HUES48 (cell line): ENCODE measurements at regions not wholly inside any gene's neighbourhood (a gene's known extent, or its start where the extent isn't known, plus 50 kb on each side); places are given as distances from the start of the nearest gene placed in this dataset.

Experiments used
- H3K27ac ChIP-seq: one replicate; pipeline ENCODE4 v1.7.0; 2013; ENCODE audit warnings: low read depth, low read length, inconsistent platforms
- H3K27me3 ChIP-seq: 2 replicates; pipeline ENCODE4 v1.6.1; 2013; ENCODE audit warnings: mild to moderate bottlenecking, low read length; ENCODE audit not compliant: control insufficient read depth, insufficient read depth
- H3K36me3 ChIP-seq: 2 replicates; pipeline ENCODE4 v1.6.1; 2013; ENCODE audit warnings: low read length; ENCODE audit not compliant: control insufficient read depth, insufficient read depth
- H3K4me1 ChIP-seq: 2 replicates; pipeline ENCODE4 v1.6.1; 2013; ENCODE audit warnings: mild to moderate bottlenecking, low read length; ENCODE audit not compliant: control insufficient read depth, insufficient read depth
- H3K4me3 ChIP-seq: 2 replicates; pipeline ENCODE4 v1.5.1; 2013; ENCODE audit warnings: mild to moderate bottlenecking, low read depth, low read length
- H3K9ac ChIP-seq: 2 replicates; pipeline ENCODE4 v1.6.1; 2013; ENCODE audit warnings: mild to moderate bottlenecking, low read depth, low read length, moderate library complexity
- H3K9me3 ChIP-seq: 2 replicates; pipeline ENCODE4 v1.6.1; 2013; ENCODE audit warnings: low read length; ENCODE audit not compliant: control insufficient read depth, insufficient read depth

- Histone ChIP-seq H3K27ac (no peak overlapping the region), H3K36me3 (no peaks in the 10 kb centered on the region), H3K9ac (no peak overlapping the region), H3K9me3 (no peaks in the 10 kb centered on the region), H3K4me1 (peaks cover 9% of the 10 kb centered on the region; the same call in 1 of the 2 replicates), H3K27me3 (peaks cover 4% of the 10 kb centered on the region; the same call in 1 of the 2 replicates), H3K4me3 (no peak overlapping the region)
Observed at GRCh38 chr5:174303437-174304045, 258.0 kb downstream of the NSG2 start.

GRCh38 chr5:174305241-174305681 is 259.8 kb downstream of the NSG2 start:
- Histone ChIP-seq H3K36me3 (no peaks in the 10 kb centered on the region), H3K27me3 (no peaks in the 10 kb centered on the region; the same call in 1 of the 2 replicates), H3K4me3 (no peak overlapping the region), H3K9me3 (no peaks in the 10 kb centered on the region), H3K9ac (no peak overlapping the region), H3K27ac (no peak overlapping the region), H3K4me1 (peaks cover 9% of the 10 kb centered on the region; the same call in 1 of the 2 replicates)

DNA sequence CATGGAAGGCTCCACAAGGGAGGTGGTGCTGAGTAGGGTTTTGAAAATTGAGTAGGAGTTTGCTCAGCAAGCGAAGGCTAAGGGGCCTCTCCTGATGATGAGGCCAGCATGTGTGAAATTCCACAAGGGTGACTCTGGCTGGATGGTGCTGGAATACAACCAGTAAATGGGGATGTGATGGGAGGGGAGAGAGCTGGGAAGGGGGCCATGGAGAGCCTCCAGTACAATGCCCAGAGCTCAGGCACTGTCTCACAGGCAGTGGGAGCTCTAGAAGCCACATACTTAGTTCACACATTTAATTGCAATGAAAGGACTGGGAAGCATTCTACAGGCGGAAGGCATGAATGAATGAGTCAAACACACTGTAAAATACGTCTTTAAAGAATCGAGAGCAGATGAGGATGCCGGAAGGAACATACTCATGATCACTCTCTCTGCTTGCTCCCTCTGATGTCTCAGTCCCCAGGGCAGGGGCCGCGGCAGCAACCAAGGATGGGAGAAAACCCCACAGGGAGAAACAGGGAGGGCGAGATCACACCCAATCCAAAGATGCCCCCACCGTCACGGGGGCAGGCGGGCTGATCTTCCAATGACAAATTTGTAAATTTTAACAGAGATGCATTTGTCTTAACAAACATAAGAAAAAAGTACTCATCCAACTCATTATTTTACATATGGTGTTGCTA is 261.0 kb downstream of the NSG2 start:
- no peaks in the 10 kb centered on the region for H3K36me3 ChIP-seq
- no peak overlapping the region for H3K9ac ChIP-seq
- H3K4me3 ChIP-seq: no peak overlapping the region
- no peaks in the 10 kb centered on the region for H3K9me3 ChIP-seq
- peaks cover under 1% of the 10 kb centered on the region; the same call in 1 of the 2 replicates for H3K4me1 ChIP-seq
- no peak overlapping the region for H3K27ac ChIP-seq
- H3K27me3 ChIP-seq: peaks cover 4% of the 10 kb centered on the region

DNA sequence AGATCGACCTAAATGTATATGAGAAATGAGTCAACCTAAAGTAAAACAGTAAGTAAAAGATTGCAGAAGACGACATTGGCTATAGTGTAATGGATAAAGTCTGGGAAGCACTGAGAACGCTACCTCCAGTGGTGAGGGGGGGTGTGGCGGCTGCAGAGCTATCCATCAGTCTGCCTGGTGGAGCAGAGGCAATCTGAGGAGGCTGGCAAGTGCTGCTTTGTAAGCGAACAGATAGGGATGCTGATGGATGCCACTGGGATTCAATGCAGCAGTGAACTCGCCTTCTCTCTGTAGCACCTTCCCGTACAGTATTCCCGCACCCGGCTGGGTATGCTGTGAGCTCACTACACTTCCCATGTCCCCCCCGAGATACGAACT is 261.5 kb downstream of the NSG2 start:
- H3K9me3 ChIP-seq: no peaks in the 10 kb centered on the region
- H3K4me1 ChIP-seq: no peaks in the 10 kb centered on the region
- no peak overlapping the region for H3K9ac ChIP-seq
- H3K27ac ChIP-seq: no peak overlapping the region
- no peak overlapping the region for H3K4me3 ChIP-seq
- peaks cover 4% of the 10 kb centered on the region for H3K27me3 ChIP-seq
- no peaks in the 10 kb centered on the region for H3K36me3 ChIP-seq

- H3K36me3 ChIP-seq: no peaks in the 10 kb centered on the region
- H3K9me3 ChIP-seq: no peaks in the 10 kb centered on the region
- no peak overlapping the region for H3K27ac ChIP-seq
- H3K27me3 ChIP-seq: peaks cover 9% of the 10 kb centered on the region
- H3K4me1 ChIP-seq: no peaks in the 10 kb centered on the region
- H3K4me3 ChIP-seq: no peak overlapping the region
- no peak overlapping the region for H3K9ac ChIP-seq
Observed at GRCh38 chr5:174307656-174308271, 262.3 kb downstream of the NSG2 start.

DNA sequence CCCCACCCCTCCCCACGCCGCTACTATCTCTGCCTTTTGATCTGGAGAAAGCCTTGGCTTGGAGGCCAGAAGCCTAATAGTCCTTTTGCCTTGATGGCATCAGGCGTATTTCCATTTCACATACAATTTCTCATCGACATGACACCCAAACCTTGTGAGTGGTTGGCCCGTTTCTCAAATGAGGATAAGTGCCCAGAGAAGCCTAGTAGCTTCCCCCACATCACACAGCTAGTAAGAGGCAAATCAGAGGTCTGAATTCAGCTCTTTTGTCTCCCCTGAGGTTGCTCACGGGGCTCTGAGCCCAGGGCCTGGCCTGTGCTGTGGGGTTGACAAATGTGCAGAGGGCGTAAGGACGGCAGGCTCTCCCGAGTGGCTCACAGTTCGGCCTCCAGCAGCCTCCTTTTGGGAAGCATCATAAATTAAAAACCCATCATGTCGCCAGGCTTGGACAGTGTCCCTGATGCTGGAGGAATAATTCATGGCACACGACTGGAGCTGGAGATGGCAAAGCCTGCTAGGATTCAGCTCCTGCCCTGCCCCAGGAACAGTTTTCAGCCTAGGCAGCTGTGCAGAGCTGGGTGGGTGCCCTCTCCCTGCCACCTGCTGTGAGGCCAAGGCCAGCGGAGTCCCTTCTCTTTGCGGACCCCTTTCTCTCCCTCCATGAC is 263.8 kb downstream of the NSG2 start:
- no peak overlapping the region for H3K9ac ChIP-seq
- H3K27me3 ChIP-seq: peaks cover 13% of the 10 kb centered on the region
- H3K36me3 ChIP-seq: no peaks in the 10 kb centered on the region
- no peak overlapping the region for H3K27ac ChIP-seq
- no peak overlapping the region for H3K4me3 ChIP-seq
- no peaks in the 10 kb centered on the region for H3K9me3 ChIP-seq
- H3K4me1 ChIP-seq: no peaks in the 10 kb centered on the region

- H3K9me3 ChIP-seq: no peaks in the 10 kb centered on the region
- no peaks in the 10 kb centered on the region for H3K36me3 ChIP-seq
- H3K27ac ChIP-seq: no peak overlapping the region
- no peak overlapping the region for H3K9ac ChIP-seq
- H3K27me3 ChIP-seq: peaks cover 13% of the 10 kb centered on the region
- H3K4me3 ChIP-seq: no peak overlapping the region
- no peaks in the 10 kb centered on the region for H3K4me1 ChIP-seq
Observed at GRCh38 chr5:174310243-174310642, 264.7 kb downstream of the NSG2 start.

GRCh38 chr5:174310706-174311105 is 265.2 kb downstream of the NSG2 start:
- no peaks in the 10 kb centered on the region for H3K4me1 ChIP-seq
- no peak overlapping the region for H3K4me3 ChIP-seq
- no peak overlapping the region for H3K27ac ChIP-seq
- H3K9ac ChIP-seq: no peak overlapping the region
- H3K9me3 ChIP-seq: no peaks in the 10 kb centered on the region
- H3K27me3 ChIP-seq: peaks cover 13% of the 10 kb centered on the region
- no peaks in the 10 kb centered on the region for H3K36me3 ChIP-seq

DNA sequence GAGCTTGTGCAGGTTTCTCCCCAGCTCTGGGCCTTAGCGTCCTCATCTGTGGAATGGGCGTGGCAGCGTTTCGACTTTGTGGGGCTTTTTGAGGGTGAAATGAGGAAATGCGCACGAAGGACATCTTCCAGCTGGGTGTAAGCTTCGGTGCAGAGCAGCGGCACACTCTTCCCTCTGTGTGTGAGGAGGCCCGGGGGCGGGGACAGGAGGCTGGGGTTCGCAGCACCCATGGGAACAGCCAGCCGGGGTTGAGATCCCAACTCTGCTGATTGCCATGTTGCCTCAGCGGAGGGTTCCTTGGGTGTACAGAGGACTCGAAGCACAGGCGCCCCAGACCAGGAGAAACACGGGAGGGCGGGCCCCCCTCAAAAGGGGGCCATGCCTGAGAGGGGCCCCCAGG is 265.6 kb downstream of the NSG2 start:
- Histone ChIP-seq H3K9me3 (no peaks in the 10 kb centered on the region), H3K27me3 (peaks cover 13% of the 10 kb centered on the region), H3K9ac (no peak overlapping the region), H3K4me3 (peak overlapping the region; percentile 54; the same call in 1 of the 2 replicates), H3K27ac (no peak overlapping the region), H3K4me1 (no peaks in the 10 kb centered on the region), H3K36me3 (no peaks in the 10 kb centered on the region)

DNA sequence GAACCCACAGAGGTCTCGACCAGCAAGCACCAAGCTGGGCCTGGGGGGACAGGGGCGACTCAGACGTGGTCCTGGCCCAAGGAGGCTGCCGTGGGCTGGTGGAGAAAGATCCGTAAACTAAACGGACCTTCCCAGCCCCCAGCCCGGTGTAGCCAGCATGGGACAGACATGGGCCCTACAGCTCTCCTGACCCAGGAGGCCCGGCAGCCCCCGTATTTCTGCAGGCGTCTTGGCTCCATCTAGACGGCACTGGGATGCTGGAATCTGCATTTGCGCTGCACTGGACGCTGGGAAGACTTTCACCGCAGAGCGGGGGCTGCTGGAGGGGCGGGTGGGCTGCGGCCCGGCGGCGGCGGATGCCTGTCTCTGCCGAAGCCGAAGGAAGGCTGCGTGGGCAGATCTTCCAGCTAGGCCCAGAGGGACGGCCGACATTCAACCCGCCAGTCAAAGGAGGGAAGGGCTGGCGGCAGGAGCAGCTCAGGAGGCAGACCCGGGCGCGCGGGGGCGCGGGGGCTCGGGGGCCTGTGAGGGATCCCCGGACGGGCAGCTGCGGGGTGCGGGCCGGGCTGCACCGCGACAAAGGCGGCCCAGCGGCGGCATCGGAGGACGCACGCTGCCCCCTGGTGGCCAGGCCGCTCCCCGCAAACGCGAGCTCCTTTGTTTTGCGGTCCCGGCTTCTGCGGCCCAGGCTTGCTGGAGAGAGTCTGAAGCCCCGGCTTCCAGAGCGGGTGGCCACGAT is 266.2 kb downstream of the NSG2 start:
- H3K4me1 ChIP-seq: no peaks in the 10 kb centered on the region
- no peak overlapping the region for H3K27ac ChIP-seq
- H3K36me3 ChIP-seq: no peaks in the 10 kb centered on the region
- peak overlapping the region; percentile 39; the same call in 1 of the 2 replicates for H3K9ac ChIP-seq
- H3K4me3 ChIP-seq: peak overlapping the region; percentile 54; the same call in 1 of the 2 replicates
- peaks cover 13% of the 10 kb centered on the region for H3K27me3 ChIP-seq
- no peaks in the 10 kb centered on the region for H3K9me3 ChIP-seq
